ENCODE measurements at regions not wholly inside any gene's neighbourhood (a gene's known extent, or its start where the extent isn't known, plus 50 kb on each side); places are given as distances from the start of the nearest gene placed in this dataset.

DNA sequence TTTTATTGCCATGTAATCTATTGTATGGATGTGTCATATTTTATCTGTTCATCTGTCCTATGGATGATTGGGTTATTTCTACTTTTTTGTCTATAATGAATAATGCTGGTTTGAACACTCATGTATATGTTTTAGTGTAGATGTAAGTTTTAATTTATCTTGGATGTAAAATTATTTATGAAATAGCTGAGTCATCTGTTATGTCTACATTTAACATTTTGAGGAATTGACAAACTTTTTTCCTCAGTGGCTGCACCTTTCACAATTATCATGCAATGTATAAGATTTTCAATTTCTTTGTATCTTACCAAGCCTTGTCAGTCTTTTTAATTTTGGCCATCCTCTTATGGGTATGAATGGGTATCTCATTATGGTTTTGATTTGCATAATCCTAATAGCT, 666.4 kb downstream of the DIPK2A start:
- TF ChIP-seq CTCF (IDR thresholded peaks at IDR 0.05) = no peak
- TF ChIP-seq POLR2A (IDR thresholded peaks at IDR 0.05) = no peak

All from breast epithelium (tissue), 3 donors.